ENCODE measurements at regions not wholly inside any gene's neighbourhood (a gene's known extent, or its start where the extent isn't known, plus 50 kb on each side); places are given as distances from the start of the nearest gene placed in this dataset.

DNA sequence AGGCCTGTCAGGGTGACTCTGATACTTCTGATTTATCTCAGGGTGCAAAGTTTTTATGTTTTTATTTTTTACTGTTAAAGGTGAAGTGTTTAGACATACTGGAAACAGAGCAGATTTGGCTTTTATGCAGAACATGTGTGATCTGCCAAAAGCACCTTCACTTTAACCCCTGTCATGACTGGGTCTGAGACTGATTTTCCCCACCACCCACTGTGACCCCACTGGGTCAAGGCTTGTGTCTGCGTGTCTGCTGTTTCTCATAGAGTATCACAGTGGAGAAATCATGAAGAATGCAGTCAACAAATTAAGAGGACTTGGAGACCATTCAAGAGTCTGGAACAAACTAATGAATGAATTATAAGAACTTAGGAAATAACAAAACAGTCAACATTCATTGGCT lies 131.2 kb downstream of the SPTSSA start:
- Histone ChIP-seq H4K20me1 (ENCODE audit: control insufficient read depth, extremely low read depth, insufficient read depth, low read length) (no peaks in the 10 kb centered on the region), H3K4me2 (ENCODE audit: extremely low read depth, insufficient read depth, low read length) (no peak overlapping the region), H3K79me2 (ENCODE audit: control insufficient read depth, insufficient read depth, low read length) (no peaks in the 10 kb centered on the region), H3K36me3 (ENCODE audit: control insufficient read depth, insufficient read depth, low read length) (no peaks in the 10 kb centered on the region), H3K4me3 (replicated peaks in 1 of 4; ENCODE audit: control extremely low read depth in 1 of 4, insufficient read depth in 1 of 4, low read depth in 3 of 4, low read length in 4 of 4) (no peak overlapping the region), H2AFZ (ENCODE audit: low read length) (no peak overlapping the region), H3K4me1 (ENCODE audit: control insufficient read depth, extremely low read depth, insufficient read depth, low read length) (no peaks in the 10 kb centered on the region), H3K9me3 (ENCODE audit: control insufficient read depth, insufficient read depth, low read depth, low read length) (no peaks in the 10 kb centered on the region), H3K9ac (ENCODE audit: insufficient read depth, low read length) (no peak overlapping the region), H3K27me3 (ENCODE audit: control insufficient read depth, insufficient read depth, low read length) (no peaks in the 10 kb centered on the region), H3K27ac (ENCODE audit: insufficient read depth, low read length) (no peak overlapping the region)
- DNase-seq (ENCODE audit: low read depth in 2 of 2) = peak in 1 of 2 donors; percentile 36
- TF ChIP-seq, protein P1, sequence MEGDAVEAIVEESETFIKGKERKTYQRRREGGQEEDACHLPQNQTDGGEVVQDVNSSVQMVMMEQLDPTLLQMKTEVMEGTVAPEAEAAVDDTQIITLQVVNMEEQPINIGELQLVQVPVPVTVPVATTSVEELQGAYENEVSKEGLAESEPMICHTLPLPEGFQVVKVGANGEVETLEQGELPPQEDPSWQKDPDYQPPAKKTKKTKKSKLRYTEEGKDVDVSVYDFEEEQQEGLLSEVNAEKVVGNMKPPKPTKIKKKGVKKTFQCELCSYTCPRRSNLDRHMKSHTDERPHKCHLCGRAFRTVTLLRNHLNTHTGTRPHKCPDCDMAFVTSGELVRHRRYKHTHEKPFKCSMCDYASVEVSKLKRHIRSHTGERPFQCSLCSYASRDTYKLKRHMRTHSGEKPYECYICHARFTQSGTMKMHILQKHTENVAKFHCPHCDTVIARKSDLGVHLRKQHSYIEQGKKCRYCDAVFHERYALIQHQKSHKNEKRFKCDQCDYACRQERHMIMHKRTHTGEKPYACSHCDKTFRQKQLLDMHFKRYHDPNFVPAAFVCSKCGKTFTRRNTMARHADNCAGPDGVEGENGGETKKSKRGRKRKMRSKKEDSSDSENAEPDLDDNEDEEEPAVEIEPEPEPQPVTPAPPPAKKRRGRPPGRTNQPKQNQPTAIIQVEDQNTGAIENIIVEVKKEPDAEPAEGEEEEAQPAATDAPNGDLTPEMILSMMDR (conservative IDR thresholded peaks at IDR 0.05 in 1 of 2, IDR thresholded peaks at IDR 0.05 in 1 of 2; ENCODE audit: low read depth in 1 of 2, low read length in 2 of 2) = no peak
- no peak for TF ChIP-seq EZH2 (IDR thresholded peaks at IDR 0.05; ENCODE audit: low read length, missing control alignments)

DNA sequence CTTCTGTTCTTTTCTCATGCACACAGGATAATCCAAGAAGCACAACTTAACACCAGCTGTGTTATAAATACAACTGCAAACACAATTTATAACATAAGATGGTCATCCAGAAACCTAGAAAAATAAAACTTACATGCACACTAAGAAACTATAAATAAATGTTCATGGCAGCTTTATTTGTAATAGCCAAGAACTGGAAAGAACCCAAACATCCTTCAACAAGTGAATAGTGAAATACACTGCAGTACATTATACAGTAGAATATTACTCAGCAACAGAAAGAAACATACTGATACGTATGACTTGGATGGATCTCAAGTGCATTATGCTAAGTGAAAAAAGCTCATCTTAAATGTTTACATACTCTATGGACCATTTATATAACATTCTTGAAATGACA lies 132.7 kb downstream of the SPTSSA start:
- H4K20me1 ChIP-seq (ENCODE audit: control insufficient read depth, extremely low read depth, insufficient read depth, low read length) = no peaks in the 10 kb centered on the region
- peak in 1 of 2 donors; percentile 81 for DNase-seq (ENCODE audit: low read depth in 2 of 2)
- H3K4me3 ChIP-seq (replicated peaks in 1 of 4; ENCODE audit: control extremely low read depth in 1 of 4, insufficient read depth in 1 of 4, low read depth in 3 of 4, low read length in 4 of 4) = no peak overlapping the region
- H3K27me3 ChIP-seq (ENCODE audit: control insufficient read depth, insufficient read depth, low read length) = no peaks in the 10 kb centered on the region
- no peaks in the 10 kb centered on the region for H3K36me3 ChIP-seq (ENCODE audit: control insufficient read depth, insufficient read depth, low read length)
- H3K4me2 ChIP-seq (ENCODE audit: extremely low read depth, insufficient read depth, low read length) = no peak overlapping the region
- H3K79me2 ChIP-seq (ENCODE audit: control insufficient read depth, insufficient read depth, low read length) = no peaks in the 10 kb centered on the region
- no peaks in the 10 kb centered on the region for H3K9me3 ChIP-seq (ENCODE audit: control insufficient read depth, insufficient read depth, low read depth, low read length)
- no peak overlapping the region for H3K27ac ChIP-seq (ENCODE audit: insufficient read depth, low read length)
- no peak overlapping the region for H3K9ac ChIP-seq (ENCODE audit: insufficient read depth, low read length)
- no peak overlapping the region for H2AFZ ChIP-seq (ENCODE audit: low read length)
- no peaks in the 10 kb centered on the region for H3K4me1 ChIP-seq (ENCODE audit: control insufficient read depth, extremely low read depth, insufficient read depth, low read length)
- no peak for TF ChIP-seq EZH2 (IDR thresholded peaks at IDR 0.05; ENCODE audit: low read length, missing control alignments)
- TF ChIP-seq, protein P1 (conservative IDR thresholded peaks at IDR 0.05 in 1 of 2, IDR thresholded peaks at IDR 0.05 in 1 of 2; ENCODE audit: low read depth in 1 of 2, low read length in 2 of 2) = no peak

DNA sequence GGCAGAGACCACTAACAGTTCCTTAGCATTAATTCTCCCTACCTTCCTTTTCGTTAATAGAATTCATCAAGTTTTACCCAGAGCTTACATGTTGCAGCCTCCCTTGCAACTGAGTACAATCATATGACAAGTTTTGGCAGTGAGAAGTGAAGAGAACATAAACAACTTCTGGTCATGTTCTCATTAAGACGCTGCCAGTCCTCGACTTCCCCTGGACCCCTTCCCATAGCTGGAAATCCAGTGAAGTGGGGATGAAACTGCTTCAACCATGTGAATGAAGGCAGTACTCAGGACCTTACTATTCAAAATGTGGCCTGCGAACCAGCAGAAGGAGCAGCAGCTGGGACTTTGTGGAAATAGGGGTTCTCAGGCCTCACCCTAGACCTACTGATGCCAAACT lies 133.9 kb downstream of the SPTSSA start:
- Histone ChIP-seq H3K4me1 (ENCODE audit: control insufficient read depth, extremely low read depth, insufficient read depth, low read length) (no peaks in the 10 kb centered on the region), H3K27ac (ENCODE audit: insufficient read depth, low read length) (no peak overlapping the region), H3K4me3 (replicated peaks in 1 of 4; ENCODE audit: control extremely low read depth in 1 of 4, insufficient read depth in 1 of 4, low read depth in 3 of 4, low read length in 4 of 4) (no peak overlapping the region), H2AFZ (ENCODE audit: low read length) (no peak overlapping the region), H3K27me3 (ENCODE audit: control insufficient read depth, insufficient read depth, low read length) (no peaks in the 10 kb centered on the region), H3K9me3 (ENCODE audit: control insufficient read depth, insufficient read depth, low read depth, low read length) (no peaks in the 10 kb centered on the region), H3K79me2 (ENCODE audit: control insufficient read depth, insufficient read depth, low read length) (no peaks in the 10 kb centered on the region), H4K20me1 (ENCODE audit: control insufficient read depth, extremely low read depth, insufficient read depth, low read length) (no peaks in the 10 kb centered on the region), H3K36me3 (ENCODE audit: control insufficient read depth, insufficient read depth, low read length) (no peaks in the 10 kb centered on the region), H3K9ac (ENCODE audit: insufficient read depth, low read length) (no peak overlapping the region), H3K4me2 (ENCODE audit: extremely low read depth, insufficient read depth, low read length) (no peak overlapping the region)
- TF ChIP-seq EZH2 (IDR thresholded peaks at IDR 0.05; ENCODE audit: low read length, missing control alignments) = no peak
- TF ChIP-seq, protein P1 (conservative IDR thresholded peaks at IDR 0.05 in 1 of 2, IDR thresholded peaks at IDR 0.05 in 1 of 2; ENCODE audit: low read depth in 1 of 2, low read length in 2 of 2) = no peak
- DNase-seq (ENCODE audit: low read depth in 2 of 2) = peak; percentile 2 to 57
